ELR (cell line): ENCODE measurements at regions not wholly inside any gene's neighbourhood (a gene's known extent, or its start where the extent isn't known, plus 50 kb on each side); places are given as distances from the start of the nearest gene placed in this dataset.
A peak's percentile ranks its signal among the peaks of the same experiment; 100 is the strongest.

Source experiments
- DNase-seq: peaks from one replicate; pipeline ENCODE4 v3.0.0-alpha.2; 2015; ENCODE audit warnings: low read depth

GRCh38 chr11:116642481-116642880 lies 130.3 kb downstream of the BUD13 start:
- DNase-seq = no peak

GRCh38 chr11:116641561-116642045 lies 131.2 kb downstream of the BUD13 start:
- DNase-seq = peak; percentile 36

DNA sequence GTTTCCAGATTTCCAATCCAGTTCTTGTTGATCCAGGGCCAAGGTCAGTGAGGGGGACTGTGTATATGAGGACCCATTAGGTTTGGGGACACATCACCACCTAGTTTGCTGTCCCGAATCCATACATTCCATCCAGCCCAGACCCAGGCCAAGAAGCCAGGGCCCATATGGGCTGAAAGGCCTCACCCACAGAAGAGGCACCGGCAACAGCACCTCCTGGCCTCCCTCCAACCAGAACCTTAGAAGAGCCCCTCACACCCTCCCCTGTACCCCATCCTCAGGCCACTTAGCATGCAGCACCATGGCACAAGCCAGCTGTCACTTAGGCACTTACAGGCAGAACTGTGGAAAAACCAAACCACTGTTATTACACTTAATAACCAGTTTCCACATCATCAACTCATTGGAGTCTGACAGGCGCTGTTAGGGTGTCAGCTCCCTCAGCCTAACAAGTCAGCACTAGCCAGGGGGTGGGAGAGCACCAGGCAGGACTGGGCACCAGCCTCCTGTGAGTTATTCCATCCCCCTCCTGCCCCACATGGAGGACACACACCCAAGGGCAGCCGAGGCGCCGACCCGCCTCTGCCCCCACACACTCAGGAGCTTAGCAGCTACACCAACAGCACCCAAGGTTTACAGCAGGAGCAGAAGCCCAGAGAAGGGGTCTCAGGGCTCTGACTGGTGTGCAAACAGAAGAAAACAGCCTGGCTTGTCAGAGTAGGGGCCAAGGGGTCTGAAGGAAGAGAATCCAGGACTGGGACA lies 132.0 kb downstream of the BUD13 start:
- no peak for DNase-seq

GRCh38 chr11:116638463-116638862 lies 134.3 kb downstream of the BUD13 start:
- no peak for DNase-seq

DNA sequence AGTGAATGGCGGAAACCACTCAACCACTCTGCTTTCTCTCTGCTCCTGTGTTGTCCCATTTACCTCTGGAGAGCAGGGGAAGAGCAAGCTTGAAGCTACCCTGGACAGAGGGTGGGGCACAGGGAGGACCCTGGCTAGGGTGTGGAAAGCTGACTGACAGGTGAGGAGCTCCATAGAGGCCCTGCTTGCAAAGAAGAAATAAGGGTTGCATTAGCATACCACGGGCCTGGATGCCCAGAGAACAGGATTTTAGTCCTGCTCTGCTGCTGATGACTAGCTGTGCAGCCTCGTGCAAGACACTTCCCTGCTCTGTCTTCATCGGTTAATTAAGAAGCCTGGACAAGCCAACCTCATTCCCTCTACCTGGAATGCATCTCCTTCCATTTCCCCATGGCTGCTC lies 135.0 kb downstream of the BUD13 start:
- no peak for DNase-seq

DNA sequence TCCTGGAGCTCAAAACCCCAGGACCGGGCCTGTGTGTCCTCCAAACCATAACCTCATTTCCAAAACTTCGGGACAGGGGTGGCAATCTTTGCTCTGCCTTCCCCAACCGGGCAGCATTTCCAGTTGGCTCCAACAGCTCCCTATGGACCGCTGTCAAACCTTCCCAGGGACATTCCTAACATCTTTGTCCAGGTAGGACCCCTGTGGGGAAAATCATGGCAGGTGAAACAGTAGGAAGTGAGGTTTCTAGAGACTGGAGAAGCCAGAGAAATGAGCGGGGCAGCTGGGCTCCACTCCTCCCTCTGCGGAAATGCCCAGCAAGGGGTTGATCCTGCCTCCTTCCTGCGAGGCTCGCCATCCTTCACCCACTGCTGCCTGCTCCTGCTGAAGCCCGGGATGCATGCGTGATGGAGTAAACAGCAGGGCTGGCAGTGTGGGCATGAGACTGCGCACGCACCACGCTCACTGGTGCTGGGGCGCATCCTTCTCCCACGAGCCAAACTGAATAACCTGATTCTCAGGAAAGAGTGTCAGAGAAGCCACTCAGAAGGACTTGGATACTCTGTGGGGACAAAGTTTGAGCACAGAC lies 136.4 kb downstream of the BUD13 start:
- DNase-seq = no peak

DNA sequence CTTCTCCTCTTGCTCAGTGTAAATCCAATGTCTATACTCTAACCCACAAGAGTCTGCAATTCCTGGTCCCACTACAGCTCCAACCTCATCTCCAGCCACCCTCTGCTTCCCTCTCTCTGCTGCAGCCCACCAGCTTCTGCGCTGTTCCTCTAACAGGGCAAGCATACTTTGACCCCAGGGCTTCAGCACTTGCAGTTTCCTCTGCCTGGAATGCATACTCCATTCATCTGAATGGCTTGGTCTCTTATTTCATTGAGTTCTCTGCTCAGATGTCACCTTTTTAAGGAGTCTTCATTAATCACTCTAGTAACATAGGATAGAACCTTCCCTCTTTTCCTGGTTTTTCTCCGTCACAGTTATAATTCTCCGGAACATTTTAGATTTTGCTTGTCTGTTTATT lies 141.6 kb downstream of the BUD13 start:
- DNase-seq = no peak

DNA sequence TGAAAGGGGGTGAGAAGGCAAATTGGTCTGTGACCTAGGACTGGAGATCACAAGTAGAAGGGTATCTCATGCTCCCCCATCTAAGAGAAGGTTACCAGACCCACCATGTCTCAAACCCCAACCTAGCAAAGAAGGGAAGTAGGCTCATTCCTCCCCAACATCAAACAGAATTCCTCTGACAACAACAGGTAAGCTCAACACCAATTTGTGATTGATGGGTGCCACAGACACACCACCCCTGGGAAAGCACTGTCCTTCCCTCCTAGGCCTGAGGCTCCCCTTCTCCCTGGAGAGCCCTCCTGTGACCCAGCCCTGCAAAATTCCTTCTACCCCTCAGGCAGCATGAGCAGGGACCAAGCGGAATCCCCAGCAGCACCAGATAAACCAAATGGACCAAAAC lies 154.3 kb downstream of the BUD13 start:
- DNase-seq = no peak

- DNase-seq = no peak
Measured at GRCh38 chr11:116615211-116615865, 157.4 kb downstream of the BUD13 start.

GRCh38 chr11:116614306-116615210 lies 158.2 kb downstream of the BUD13 start:
- no peak for DNase-seq

DNA sequence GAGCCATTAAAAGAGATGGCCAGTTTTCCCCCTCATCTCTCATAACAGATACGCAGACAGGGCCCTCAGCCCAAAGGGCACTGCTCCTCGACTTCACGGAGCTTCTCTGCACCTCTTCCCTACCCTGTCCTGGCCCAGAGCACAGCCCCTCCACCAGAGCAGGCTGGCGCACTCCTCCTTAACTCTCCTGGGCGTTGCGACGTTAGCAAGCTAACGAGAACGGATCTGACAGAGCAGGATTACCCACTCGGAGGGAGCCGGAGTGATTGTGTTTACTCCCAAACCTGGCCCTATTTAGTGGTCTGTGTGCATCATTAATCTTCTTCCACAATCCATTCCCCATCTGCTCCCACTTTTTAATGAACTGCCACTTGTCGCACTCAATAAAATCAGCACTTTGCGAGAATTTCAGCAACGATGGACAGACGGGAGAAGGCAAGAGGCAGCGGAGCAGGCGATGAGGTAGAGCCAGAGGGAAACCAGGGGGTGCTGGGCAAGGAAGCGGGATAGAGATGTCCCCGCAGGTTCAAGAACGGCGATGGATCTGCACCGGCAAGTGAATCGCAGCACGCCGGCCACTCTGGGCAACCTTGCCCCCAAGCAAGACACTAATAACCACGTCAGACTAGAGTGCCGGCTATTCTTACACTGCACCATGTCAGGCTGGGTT lies 159.4 kb downstream of the BUD13 start:
- DNase-seq = no peak

GRCh38 chr11:116611998-116612620 lies 160.7 kb downstream of the BUD13 start:
- no peak for DNase-seq

DNA sequence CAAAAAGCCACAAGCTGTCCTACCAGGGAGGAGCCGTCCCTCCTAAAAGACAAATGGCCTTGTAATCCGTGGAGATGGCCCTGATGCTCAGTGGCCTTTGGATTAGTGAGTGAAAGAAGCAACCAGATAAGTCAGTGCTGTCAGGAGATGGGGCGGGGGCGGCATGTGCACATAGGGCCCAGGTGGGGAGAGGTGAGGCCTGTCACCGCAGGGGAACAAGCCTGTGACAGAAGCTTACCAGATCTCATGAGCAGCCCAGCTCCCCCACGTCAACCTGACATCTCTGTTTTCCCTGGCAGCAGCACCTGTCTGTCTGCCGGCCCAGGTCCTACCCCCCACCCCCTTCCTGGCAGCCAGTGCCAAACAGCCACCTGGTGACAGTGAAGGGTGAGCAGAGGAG lies 162.6 kb downstream of the BUD13 start:
- no peak for DNase-seq

GRCh38 chr11:116607027-116607426 lies 165.8 kb downstream of the BUD13 start:
- DNase-seq = no peak

DNA sequence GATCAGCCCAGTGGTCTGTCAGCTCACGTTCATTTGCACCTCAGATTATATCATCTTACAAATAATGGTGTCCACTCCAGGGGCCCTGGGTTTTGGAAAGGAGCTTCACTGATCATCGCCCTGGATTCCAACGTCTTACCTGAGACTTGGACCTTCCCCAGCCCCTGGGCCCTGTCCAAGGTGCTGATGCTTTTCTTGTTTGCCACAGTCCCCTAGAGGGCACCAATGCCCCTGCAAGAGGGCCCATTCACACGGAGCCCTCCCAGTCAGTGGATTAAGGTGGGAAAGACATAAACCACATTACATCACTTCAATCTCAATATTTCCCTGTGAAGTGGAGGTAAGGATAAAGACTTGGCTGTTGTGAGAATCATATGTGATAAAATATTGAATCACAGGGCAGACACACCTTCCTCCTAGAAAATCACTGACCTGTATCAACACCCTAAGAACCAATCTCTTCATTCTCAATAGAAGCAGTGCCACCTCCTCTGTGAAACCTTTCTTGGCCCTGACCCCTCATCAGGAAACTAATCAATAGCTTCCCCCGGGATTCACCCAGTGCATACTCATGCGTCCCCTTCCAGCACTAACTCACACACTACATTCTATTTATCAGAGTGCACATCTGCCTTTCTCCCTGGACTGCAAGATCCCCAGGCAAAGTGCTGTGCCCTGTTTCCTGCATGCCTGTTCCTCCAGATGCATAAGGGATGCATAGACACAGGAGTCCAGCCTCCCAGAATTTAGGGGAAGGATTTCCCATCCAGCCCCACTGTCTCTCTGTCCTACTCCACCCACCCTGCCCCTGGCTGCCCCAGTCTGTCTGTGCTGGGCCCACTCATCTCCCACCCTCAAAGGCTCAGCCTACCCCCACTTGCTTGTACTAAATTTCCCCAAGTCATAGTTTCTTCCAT lies 167.0 kb downstream of the BUD13 start:
- DNase-seq = peak; percentile 50

- DNase-seq = no peak
Measured at GRCh38 chr11:116603728-116604323, 169.0 kb downstream of the BUD13 start.

- DNase-seq = no peak
Measured at GRCh38 chr11:116602637-116602942, 170.2 kb downstream of the BUD13 start.

- DNase-seq = no peak
Measured at GRCh38 chr11:116601814-116602636, 170.8 kb downstream of the BUD13 start.

DNA sequence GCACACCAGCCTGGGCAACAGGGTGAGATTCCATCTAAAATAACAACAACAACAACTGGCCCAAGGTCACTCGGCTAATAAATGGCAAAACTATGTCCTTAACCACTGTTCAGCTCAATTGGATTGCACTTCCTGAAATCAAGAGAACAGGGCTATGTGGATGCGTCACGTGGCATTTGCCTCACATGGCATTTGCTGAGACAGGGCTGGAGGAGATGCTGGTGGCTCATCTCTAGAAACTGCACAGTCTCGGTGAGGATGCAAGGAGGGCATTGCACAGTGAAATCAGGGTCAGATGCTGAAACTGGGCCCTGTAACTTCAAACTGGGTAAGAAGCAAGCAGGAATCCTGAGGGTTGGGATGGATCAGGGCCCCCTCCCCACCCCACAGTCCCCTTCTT lies 171.9 kb downstream of the BUD13 start:
- no peak for DNase-seq
